ENCODE measurements at regions not wholly inside any gene's neighbourhood (a gene's known extent, or its start where the extent isn't known, plus 50 kb on each side); places are given as distances from the start of the nearest gene placed in this dataset.
A peak's percentile ranks its signal among the peaks of the same experiment; 100 is the strongest.

DNA sequence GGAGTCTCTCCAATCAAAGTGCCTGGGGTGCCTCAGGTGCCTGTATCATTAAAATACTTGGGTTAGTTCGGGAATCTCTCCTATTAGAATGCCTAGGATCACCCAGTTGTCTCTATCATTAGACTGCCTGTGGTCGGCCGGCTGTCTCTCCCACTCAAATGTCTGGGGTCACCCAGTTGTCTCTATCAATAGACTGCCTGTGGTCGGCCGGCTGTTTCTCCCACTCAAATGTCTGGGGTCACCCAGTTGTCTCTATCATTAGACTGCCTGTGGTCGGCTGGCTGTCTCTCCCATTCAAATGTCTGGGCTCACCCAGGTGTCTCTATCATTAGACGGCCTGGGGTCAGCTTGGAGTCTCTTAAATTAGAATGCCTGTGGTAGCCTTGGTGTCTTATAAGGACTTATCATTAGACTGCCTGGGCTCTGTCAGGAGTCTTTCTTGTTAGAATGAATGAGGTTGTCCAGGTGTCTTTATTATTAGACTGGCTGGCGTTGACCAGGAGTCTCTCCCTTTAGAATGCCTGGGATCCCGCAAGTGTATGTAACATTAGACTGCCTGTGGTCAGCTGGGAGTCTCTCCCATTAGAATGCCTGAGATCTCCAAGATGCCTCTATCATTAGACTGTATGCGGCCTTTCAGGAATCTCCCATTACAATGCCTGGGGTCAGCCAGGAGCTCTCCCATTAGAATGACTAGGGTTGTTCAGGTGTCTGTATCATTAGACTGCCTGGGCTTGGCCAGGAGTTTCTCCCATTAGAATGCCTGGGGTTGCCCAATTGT, 1555.5 kb downstream of the UQCRFS1 start:
- peaks cover 0 to 23% (median 7%) of the 10 kb centered on the region in 3 experiments; a peak in 4 of 7 replicates for H3K36me3 Mint-ChIP-seq (ENCODE audit: insufficient read depth in 1 of 3, low read depth in 3 of 3)
- no peak overlapping the region for H3K56ac ChIP-seq (ENCODE audit: insufficient read length, low read depth, low read length)

More for the DNA sequence above, 1555.5 kb downstream of the UQCRFS1 start:
- Mint-ChIP-seq H3K27me3 (ENCODE audit: low read depth) (peaks cover 5% of the 10 kb centered on the region), H3K4me3 (no peak overlapping the region), H3K27ac (no peak overlapping the region), H3K9me3 (peaks cover 89 to 92% of the 10 kb centered on the region in 2 experiments), H3K4me1 (no peaks in the 10 kb centered on the region)
- no peak overlapping the region for H2BK12ac ChIP-seq (ENCODE audit: insufficient read length, low read depth, low read length)
- H2BK20ac ChIP-seq (ENCODE audit: low read depth, low read length, poor library complexity, severe bottlenecking), result no peak overlapping the region
- H3K9me3 ChIP-seq (ENCODE audit: control insufficient read depth, low read depth, low read length), result peaks cover 92% of the 10 kb centered on the region
- no peaks in the 10 kb centered on the region for H3K4me1 ChIP-seq (ENCODE audit: insufficient read depth, low read length)
- no peak overlapping the region for H2AK5ac ChIP-seq (ENCODE audit: insufficient read length, low read length)
- no peak overlapping the region for H3K27ac ChIP-seq (ENCODE audit: insufficient read length, low read depth, low read length)
- no peak overlapping the region for H3T11ph ChIP-seq (ENCODE audit: low read length)
- TF ChIP-seq, protein P1, sequence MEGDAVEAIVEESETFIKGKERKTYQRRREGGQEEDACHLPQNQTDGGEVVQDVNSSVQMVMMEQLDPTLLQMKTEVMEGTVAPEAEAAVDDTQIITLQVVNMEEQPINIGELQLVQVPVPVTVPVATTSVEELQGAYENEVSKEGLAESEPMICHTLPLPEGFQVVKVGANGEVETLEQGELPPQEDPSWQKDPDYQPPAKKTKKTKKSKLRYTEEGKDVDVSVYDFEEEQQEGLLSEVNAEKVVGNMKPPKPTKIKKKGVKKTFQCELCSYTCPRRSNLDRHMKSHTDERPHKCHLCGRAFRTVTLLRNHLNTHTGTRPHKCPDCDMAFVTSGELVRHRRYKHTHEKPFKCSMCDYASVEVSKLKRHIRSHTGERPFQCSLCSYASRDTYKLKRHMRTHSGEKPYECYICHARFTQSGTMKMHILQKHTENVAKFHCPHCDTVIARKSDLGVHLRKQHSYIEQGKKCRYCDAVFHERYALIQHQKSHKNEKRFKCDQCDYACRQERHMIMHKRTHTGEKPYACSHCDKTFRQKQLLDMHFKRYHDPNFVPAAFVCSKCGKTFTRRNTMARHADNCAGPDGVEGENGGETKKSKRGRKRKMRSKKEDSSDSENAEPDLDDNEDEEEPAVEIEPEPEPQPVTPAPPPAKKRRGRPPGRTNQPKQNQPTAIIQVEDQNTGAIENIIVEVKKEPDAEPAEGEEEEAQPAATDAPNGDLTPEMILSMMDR (conservative IDR thresholded peaks at IDR 0.05), result no peak
- H3K14ac ChIP-seq (ENCODE audit: insufficient read depth, low read length), result no peak overlapping the region
- no peak overlapping the region for H3K4me2 ChIP-seq (ENCODE audit: insufficient read depth, insufficient read length, low read length)
- H3K18ac ChIP-seq (ENCODE audit: insufficient read length, low read depth, low read length), result no peak overlapping the region
- no peaks in the 10 kb centered on the region for H3K27me3 ChIP-seq (ENCODE audit: insufficient read depth, low read length)
- H3K9ac ChIP-seq (ENCODE audit: extremely low read depth, insufficient read length, low read length), result no peak overlapping the region
- H2BK5ac ChIP-seq (ENCODE audit: insufficient read length, low read length), result no peak overlapping the region
- no peak overlapping the region for H3K4ac ChIP-seq (ENCODE audit: low read depth, low read length)
- H4K20me1 ChIP-seq (ENCODE audit: control insufficient read depth, insufficient read depth, insufficient read length), result no peaks in the 10 kb centered on the region
- H3K79me1 ChIP-seq (ENCODE audit: insufficient read depth, low read depth, low read length, poor library complexity, severe bottlenecking), result no peaks in the 10 kb centered on the region
- no peak overlapping the region for H4K8ac ChIP-seq (replicated peaks; ENCODE audit: insufficient read length, low read depth, low read length)
- no peaks in the 10 kb centered on the region for H3K79me2 ChIP-seq (ENCODE audit: insufficient read depth, low read length)
- no peak overlapping the region for H4K91ac ChIP-seq (ENCODE audit: insufficient read length, low read depth, low read length)
- H2BK15ac ChIP-seq (ENCODE audit: low read depth, low read length), result no peak overlapping the region
- H4K5ac ChIP-seq (ENCODE audit: insufficient read length, low read depth, low read length), result no peak overlapping the region
- H3K23me2 ChIP-seq (ENCODE audit: insufficient read length, low read depth, low read length, poor library complexity, severe bottlenecking), result no peaks in the 10 kb centered on the region
- no peak overlapping the region for H2AFZ ChIP-seq (ENCODE audit: low read length)
- peak; percentile 3 for DNase-seq
- no peak overlapping the region for H2BK120ac ChIP-seq (ENCODE audit: low read depth, low read length, poor library complexity, severe bottlenecking)
- no CpG with 5 or more reads among the region's 10 CpGs for WGBS (ENCODE audit: extremely low coverage, insufficient read length, low lambda C conversion rate)
- no peak overlapping the region for H3K23ac ChIP-seq (ENCODE audit: insufficient read length, low read depth, low read length)
